K562 (cell line): ENCODE measurements at regions not wholly inside any gene's neighbourhood (a gene's known extent, or its start where the extent isn't known, plus 50 kb on each side); places are given as distances from the start of the nearest gene placed in this dataset.

Experiments
- BACH1 ChIP-seq: fragments of 200-800 bp; sonication (Bioruptor generic); IDR thresholded peaks from 2 replicates; pipeline ENCODE4 v1.6.1; 2016; ENCODE audit warnings: missing genetic modification characterization, missing compliant biosample characterization
- BHLHE40 ChIP-seq: IDR thresholded peaks from 2 replicates; pipeline ENCODE4 v1.6.1; 2011; ENCODE audit warnings: low read length, improper control_type of control experiment
- FUS ChIP-seq: fragments of 200-400 bp; formaldehyde crosslinking; optimal IDR thresholded peaks from 2 replicates; pipeline ENCODE3; 2017; ENCODE audit warnings: low read depth, low read length
- MGA ChIP-seq: fragments of 450-650 bp; IDR thresholded peaks from 2 replicates; pipeline ENCODE4 v1.6.1; 2016; ENCODE audit warnings: mild to moderate bottlenecking, moderate library complexity
- NR2C1 ChIP-seq, 2 experiments: fragments of 450-650 bp; IDR thresholded peaks; 2 replicates each; pipeline ENCODE4 v1.6.1; 2017; ENCODE audit warnings: mild to moderate bottlenecking in 2 of 2, antibody characterized with exemption in 1 of 2, inconsistent platforms in 1 of 2, missing compliant biosample characterization in 1 of 2, missing genetic modification characterization in 1 of 2
- RBFOX2 ChIP-seq: fragments of 200-400 bp; formaldehyde crosslinking; IDR thresholded peaks from 2 replicates; pipeline ENCODE4 v1.6.1; 2017; ENCODE audit warnings: low read depth, mild to moderate bottlenecking, low read length, moderate library complexity
- RHOXF2B ChIP-seq: fragments of 250-450 bp; sonication (Bioruptor Pico); conservative IDR thresholded peaks from 2 replicates; pipeline ENCODE4 v1.5.1; 2021
- SMARCC2 ChIP-seq: fragments of 450-650 bp; IDR thresholded peaks from 2 replicates; pipeline ENCODE4 v1.6.1; 2017; ENCODE audit warnings: antibody characterized with exemption, moderate library complexity, mild to moderate bottlenecking, low read depth
- ZBED1 ChIP-seq: IDR thresholded peaks from 2 replicates; pipeline ENCODE4 v1.6.1; 2014
- ZNF143 ChIP-seq: sonication (generic); formaldehyde crosslinking; IDR thresholded peaks from 2 replicates; pipeline ENCODE4 v1.9.0; 2022; ENCODE audit warnings: mild to moderate bottlenecking, missing genetic modification reagents
- ZNF583 ChIP-seq: fragments of 250-450 bp; sonication (Bioruptor Pico); IDR thresholded peaks from 2 replicates; pipeline ENCODE4 v1.4.0; 2020
- ZNF699 ChIP-seq: fragments of 250-450 bp; sonication (Bioruptor Pico); IDR thresholded peaks from 2 replicates; pipeline ENCODE4 v1.8.0; 2021; ENCODE audit warnings: mild to moderate bottlenecking, moderate library complexity; ENCODE audit not compliant: insufficient replicate concordance
- ZNF76 ChIP-seq: fragments of 250-450 bp; sonication (Bioruptor Pico); IDR thresholded peaks from 2 replicates; pipeline ENCODE4 v1.4.0; 2020; ENCODE audit warnings: mild to moderate bottlenecking, moderate library complexity, borderline replicate concordance
- ZNF780A ChIP-seq: fragments of 250-450 bp; sonication (Bioruptor Pico); IDR thresholded peaks from 2 replicates; pipeline ENCODE4 v1.5.0; 2021; ENCODE audit warnings: mild to moderate bottlenecking
- TF ChIP-seq, protein P1 (sequence below): sonication (generic); IDR thresholded peaks from 2 replicates; pipeline ENCODE4 v1.6.1; 2016

DNA sequence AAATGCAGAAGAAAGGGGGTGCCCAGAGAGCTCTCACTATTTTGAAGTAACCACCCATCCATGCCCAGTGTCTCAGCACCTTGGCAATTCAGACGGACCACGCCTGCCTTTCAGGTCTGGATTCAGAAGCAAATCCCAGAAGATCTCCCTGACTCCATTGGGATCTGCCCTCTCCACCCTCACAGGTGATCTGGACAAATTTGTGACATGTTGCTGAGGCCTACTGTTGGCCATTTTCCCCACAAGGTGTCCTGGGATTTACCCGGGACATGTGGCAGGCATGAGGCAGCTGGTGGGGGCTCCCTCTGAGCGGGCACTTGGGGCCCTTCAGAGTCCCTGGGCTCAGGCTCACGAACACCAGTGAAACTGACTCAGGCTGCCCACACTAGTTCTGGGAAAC is 51.9 kb upstream of the IYD start (continued):
- TF ChIP-seq MGA = peak; percentile 74
- TF ChIP-seq BHLHE40 = no peak
- no peak for TF ChIP-seq ZNF699 (CRISPR knock-in tag)
- 0 out of 2 replicates have a peak, but pooled peaks have one; percentile 56 for TF ChIP-seq RHOXF2B (CRISPR knock-in tag)
- TF ChIP-seq RBFOX2 = peak; percentile 29
- no peak for TF ChIP-seq SMARCC2
- TF ChIP-seq NR2C1 (IDR thresholded peaks at IDR 0.05) = no peak
- TF ChIP-seq NR2C1 (tag; IDR thresholded peaks at IDR 0.05) = peak; percentile 52; the same call in 1 of the 2 replicates
- TF ChIP-seq FUS = no peak
- TF ChIP-seq ZNF143 (CRISPR knock-in tag) = no peak
- no peak for TF ChIP-seq ZBED1
- peak; percentile 64 for TF ChIP-seq ZNF583 (CRISPR knock-in tag)
- no peak for TF ChIP-seq BACH1 (tag)
- TF ChIP-seq ZNF780A (CRISPR knock-in tag) = no peak
- TF ChIP-seq ZNF76 (CRISPR knock-in tag) = peak; percentile 53; the same call in 1 of the 2 replicates
- TF ChIP-seq, protein P1, sequence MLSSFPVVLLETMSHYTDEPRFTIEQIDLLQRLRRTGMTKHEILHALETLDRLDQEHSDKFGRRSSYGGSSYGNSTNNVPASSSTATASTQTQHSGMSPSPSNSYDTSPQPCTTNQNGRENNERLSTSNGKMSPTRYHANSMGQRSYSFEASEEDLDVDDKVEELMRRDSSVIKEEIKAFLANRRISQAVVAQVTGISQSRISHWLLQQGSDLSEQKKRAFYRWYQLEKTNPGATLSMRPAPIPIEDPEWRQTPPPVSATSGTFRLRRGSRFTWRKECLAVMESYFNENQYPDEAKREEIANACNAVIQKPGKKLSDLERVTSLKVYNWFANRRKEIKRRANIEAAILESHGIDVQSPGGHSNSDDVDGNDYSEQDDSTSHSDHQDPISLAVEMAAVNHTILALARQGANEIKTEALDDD = no peak
